ENCODE measurements at regions not wholly inside any gene's neighbourhood (a gene's known extent, or its start where the extent isn't known, plus 50 kb on each side); places are given as distances from the start of the nearest gene placed in this dataset.

GRCh38 chr2:240259201-240259923, 118.9 kb upstream of the OTOS start:
- TF ChIP-seq CTCF (IDR thresholded peaks at IDR 0.05) (no peak), POLR2A (IDR thresholded peaks at IDR 0.05) (no peak)

Measured in right lobe of liver (tissue), 4 donors.